ENCODE measurements at regions not wholly inside any gene's neighbourhood (a gene's known extent, or its start where the extent isn't known, plus 50 kb on each side); places are given as distances from the start of the nearest gene placed in this dataset.
"Not testable (repeated sequence)": the region's sequence is repeated elsewhere in the genome, so short reads cannot be mapped to it uniquely, and the experiment has no call there.

GRCh38 chr15:23761386-23761785, 74.3 kb upstream of the NDN start:
- DNase-seq = no peak
- WGBS, 2 donors = 59 to 62% methylated on average over 6 of the region's 6 CpGs
- TF ChIP-seq CTCF (IDR thresholded peaks at IDR 0.05) = no peak
- no peak overlapping the region for H3K4me3 ChIP-seq
- ATAC-seq = no peak
- no peak for FAIRE-seq
- no peaks in the 10 kb centered on the region for H3K9me3 ChIP-seq
- intact Hi-C loops (cut with DNase I) = loop anchor here in 1 of 3 donors (10.0 kb wide), 1 partner anchor 63 kb away; no protein-coding TSS in a partner anchor
- no peaks in the 10 kb centered on the region for H3K4me1 ChIP-seq
- no peaks in the 10 kb centered on the region for H3K27me3 ChIP-seq
- no peak overlapping the region for H3K27ac ChIP-seq
- H3K36me3 ChIP-seq = no peaks in the 10 kb centered on the region

- H3K27me3 ChIP-seq = no peaks in the 10 kb centered on the region
- no peaks in the 10 kb centered on the region for H3K4me1 ChIP-seq
- DNase-seq (no peak), ATAC-seq (no peak), FAIRE-seq (no peak)
- TF ChIP-seq CTCF (IDR thresholded peaks at IDR 0.05) = no peak
- no peak overlapping the region for H3K4me3 ChIP-seq
- H3K9me3 ChIP-seq = no peaks in the 10 kb centered on the region
- no peaks in the 10 kb centered on the region for H3K36me3 ChIP-seq
- intact Hi-C loops (cut with DNase I) = loop anchor here in 1 of 3 donors (10.0 kb wide), 1 partner anchor 63 kb away; no protein-coding TSS in a partner anchor
- H3K27ac ChIP-seq = no peak overlapping the region
- 32 to 40% methylated on average over 8 of the region's 8 CpGs for WGBS, 2 donors
Observed at GRCh38 chr15:23762026-23762425, 74.9 kb upstream of the NDN start.

GRCh38 chr15:23763021-23763420, 75.9 kb upstream of the NDN start:
- WGBS, 2 donors = 71 to 79% methylated on average over 9 of the region's 9 CpGs
- no peak for ATAC-seq
- intact Hi-C loops (cut with DNase I) = loop anchor here in 1 of 3 donors (10.0 kb wide), 1 partner anchor 62 kb away; no protein-coding TSS in a partner anchor
- H3K4me1 ChIP-seq = no peaks in the 10 kb centered on the region
- H3K9me3 ChIP-seq = no peaks in the 10 kb centered on the region
- FAIRE-seq = no peak
- no peaks in the 10 kb centered on the region for H3K27me3 ChIP-seq
- H3K27ac ChIP-seq = no peak overlapping the region
- no peak for TF ChIP-seq CTCF (IDR thresholded peaks at IDR 0.05)
- no peaks in the 10 kb centered on the region for H3K36me3 ChIP-seq
- H3K4me3 ChIP-seq = no peak overlapping the region
- DNase-seq = no peak

- no peaks in the 10 kb centered on the region for H3K4me1 ChIP-seq
- no peak overlapping the region for H3K27ac ChIP-seq
- no peak overlapping the region for H3K4me3 ChIP-seq
- 40 to 48% methylated on average over 3 of the region's 3 CpGs for WGBS, 2 donors
- no peak for ATAC-seq
- no peaks in the 10 kb centered on the region for H3K9me3 ChIP-seq
- intact Hi-C loops (cut with DNase I) = loop anchor here in 1 of 3 donors (10.0 kb wide), 1 partner anchor 60 kb away; no protein-coding TSS in a partner anchor
- no peak for TF ChIP-seq CTCF (IDR thresholded peaks at IDR 0.05)
- DNase-seq = no peak
- no peaks in the 10 kb centered on the region for H3K27me3 ChIP-seq
- no peak for FAIRE-seq
- H3K36me3 ChIP-seq = no peaks in the 10 kb centered on the region
Observed at GRCh38 chr15:23764306-23764705, 77.2 kb upstream of the NDN start.

- no peaks in the 10 kb centered on the region for H3K27me3 ChIP-seq
- intact Hi-C loops (cut with DNase I) = loop anchor here in 1 of 3 donors (10.0 kb wide), 1 partner anchor 60 kb away; no protein-coding TSS in a partner anchor
- H3K4me3 ChIP-seq = no peak overlapping the region
- DNase-seq = no peak
- ATAC-seq = no peak
- H3K4me1 ChIP-seq = no peaks in the 10 kb centered on the region
- TF ChIP-seq CTCF (IDR thresholded peaks at IDR 0.05) = no peak
- no peak overlapping the region for H3K27ac ChIP-seq
- 56 to 70% methylated on average over 4 of the region's 4 CpGs for WGBS, 2 donors
- no peak for FAIRE-seq
- H3K36me3 ChIP-seq = no peaks in the 10 kb centered on the region
- H3K9me3 ChIP-seq = no peaks in the 10 kb centered on the region
Observed at GRCh38 chr15:23764716-23765115, 77.6 kb upstream of the NDN start.

- not testable (repeated sequence) for H3K27ac ChIP-seq, H3K4me3 ChIP-seq, H3K4me1 ChIP-seq, ATAC-seq, H3K36me3 ChIP-seq, H3K9me3 ChIP-seq, FAIRE-seq, H3K27me3 ChIP-seq, DNase-seq
- intact Hi-C loops (cut with DNase I) = loop anchor here in 1 of 3 donors (10.0 kb wide), 1 partner anchor 58 kb away; no protein-coding TSS in a partner anchor
- whole genome bisulfite sequencing, 2 donors = 54 to 61% methylated on average over 2 of the region's 2 CpGs
Observed at GRCh38 chr15:23766779-23767178, 79.7 kb upstream of the NDN start.

Measured in pancreas (tissue), 10 donors.